GM23338 (cell line): ENCODE measurements at regions not wholly inside any gene's neighbourhood (a gene's known extent, or its start where the extent isn't known, plus 50 kb on each side); places are given as distances from the start of the nearest gene placed in this dataset.

Experiments used
- ATAC-seq: fragments of 200-7000 bp; cut with Tn5 transposase; 3 replicates; pipeline ENCODE4 v1.9.1; 2020
- DNase-seq: peaks from one replicate; pipeline ENCODE4 v3.0.0-alpha.2; 2015; ENCODE audit warnings: low spot score
- H2AFZ ChIP-seq: fragments of 200-600 bp; sonication (generic); 2 replicates; pipeline ENCODE4 v1.8.0; 2016; ENCODE audit warnings: antibody characterized with exemption, mild to moderate bottlenecking, moderate library complexity
- H3F3A ChIP-seq: fragments of 200-600 bp; sonication (generic); replicated peaks from 2 replicates; pipeline ENCODE4 v1.8.0; 2017; ENCODE audit warnings: antibody characterized with exemption, mixed run types, low read depth
- H3K27ac ChIP-seq: fragments of 200-600 bp; sonication (generic); 2 replicates; pipeline ENCODE4 v1.6.1; 2016; ENCODE audit warnings: low read depth
- H3K27me3 ChIP-seq: fragments of 200-600 bp; sonication (generic); 2 replicates; pipeline ENCODE4 v1.8.0; 2016; ENCODE audit warnings: mild to moderate bottlenecking, mixed run types, moderate library complexity; ENCODE audit not compliant: insufficient read depth
- H3K36me3 ChIP-seq: fragments of 200-600 bp; sonication (generic); 2 replicates; pipeline ENCODE4 v1.8.0; 2016; ENCODE audit warnings: mild to moderate bottlenecking; ENCODE audit not compliant: insufficient read depth
- H3K4me1 ChIP-seq: fragments of 200-600 bp; sonication (generic); 2 replicates; pipeline ENCODE4 v1.8.0; 2016; ENCODE audit warnings: mild to moderate bottlenecking, moderate library complexity; ENCODE audit not compliant: insufficient read depth
- H3K4me2 ChIP-seq: fragments of 200-600 bp; sonication (generic); 2 replicates; pipeline ENCODE4 v1.7.1; 2017; ENCODE audit warnings: mixed run types
- H3K4me3 ChIP-seq: fragments of 200-600 bp; sonication (generic); 2 replicates; pipeline ENCODE4 v1.6.1; 2016; ENCODE audit warnings: mixed run types
- H3K79me2 ChIP-seq: fragments of 200-600 bp; sonication (generic); replicated peaks from 2 replicates; pipeline ENCODE4 v1.8.0; 2017; ENCODE audit warnings: mild to moderate bottlenecking; ENCODE audit not compliant: insufficient read depth
- H3K9me2 ChIP-seq: fragments of 200-600 bp; sonication (generic); 2 replicates; pipeline ENCODE4 v1.8.0; 2017; ENCODE audit not compliant: insufficient read depth
- H4K20me1 ChIP-seq: fragments of 200-600 bp; sonication (generic); replicated peaks from 2 replicates; pipeline ENCODE4 v1.8.0; 2017; ENCODE audit warnings: mild to moderate bottlenecking; ENCODE audit not compliant: insufficient read depth
- H3K27ac Mint-ChIP-seq: 2 replicates; pipeline ENCODE4 v1.8.0; 2020; ENCODE audit warnings: inconsistent platforms, mild to moderate bottlenecking, moderate library complexity, mixed read lengths
- H3K27me3 Mint-ChIP-seq: 3 replicates; pipeline ENCODE4 v1.8.0; 2022; ENCODE audit warnings: low read depth, mild to moderate bottlenecking, moderate library complexity, mixed read lengths, inconsistent platforms; ENCODE audit not compliant: insufficient read depth, poor library complexity
- H3K36me3 Mint-ChIP-seq: 3 replicates; pipeline ENCODE4 v1.8.0; 2021; ENCODE audit warnings: low read depth, mild to moderate bottlenecking, inconsistent platforms, moderate library complexity, mixed read lengths
- H3K4me1 Mint-ChIP-seq: 3 replicates; pipeline ENCODE4 v1.8.0; 2020; ENCODE audit warnings: mild to moderate bottlenecking, inconsistent platforms, mixed read lengths
- H3K4me3 Mint-ChIP-seq: 3 replicates; pipeline ENCODE4 v1.8.0; 2021; ENCODE audit warnings: moderate library complexity, mild to moderate bottlenecking, inconsistent platforms, mixed read lengths
- H3K9me3 Mint-ChIP-seq: 3 replicates; pipeline ENCODE4 v1.8.0; 2020; ENCODE audit warnings: moderate library complexity, mild to moderate bottlenecking, inconsistent platforms, mixed read lengths
- CREB1 ChIP-seq: fragments of 250-450 bp; sonication (Bioruptor Pico); IDR thresholded peaks from 2 replicates; pipeline ENCODE4 v1.5.0; 2020; ENCODE audit warnings: low read depth, mild to moderate bottlenecking, moderate library complexity
- CTCF ChIP-seq, 2 experiments: fragments of 200-600 bp in 1 of 2; sonication (generic) in 1 of 2; conservative IDR thresholded peaks; 2 replicates each; pipeline versions ENCODE4 v1.5.1 to v1.6.1; 2016 to 2017; ENCODE audit warnings: antibody characterized with exemption in 2 of 2, low read depth in 2 of 2, mild to moderate bottlenecking in 2 of 2, moderate library complexity in 1 of 2
- ETS1 ChIP-seq: IDR thresholded peaks from 2 replicates; pipeline ENCODE4 v1.6.1; 2016; ENCODE audit warnings: antibody characterized with exemption
- EZH2 ChIP-seq: fragments of 200-600 bp; sonication (generic); IDR thresholded peaks from one replicate; pipeline ENCODE4 v1.8.0; 2017; ENCODE audit warnings: antibody characterized with exemption, mild to moderate bottlenecking, low read depth; ENCODE audit not compliant: unreplicated experiment
- EZH2phosphoT487 ChIP-seq: fragments of 200-600 bp; sonication (generic); IDR thresholded peaks from one replicate; pipeline ENCODE4 v1.8.1; 2018; ENCODE audit warnings: antibody characterized with exemption; ENCODE audit not compliant: unreplicated experiment
- JUNB ChIP-seq: IDR thresholded peaks from one replicate; pipeline ENCODE4 v1.6.1; 2016; ENCODE audit warnings: antibody characterized with exemption; ENCODE audit not compliant: unreplicated experiment
- NANOG ChIP-seq: IDR thresholded peaks from 2 replicates; pipeline ENCODE4 v1.6.1; 2016; ENCODE audit warnings: antibody characterized with exemption, borderline replicate concordance
- POLR2AphosphoS5 ChIP-seq: IDR thresholded peaks from 2 replicates; pipeline ENCODE4 v1.6.1; 2016; ENCODE audit warnings: antibody characterized with exemption, low read depth
- REST ChIP-seq: IDR thresholded peaks from one replicate; pipeline ENCODE4 v1.6.1; 2018; ENCODE audit warnings: antibody characterized with exemption; ENCODE audit not compliant: unreplicated experiment
- STAT1 ChIP-seq: IDR thresholded peaks from one replicate; pipeline ENCODE4 v1.6.1; 2016; ENCODE audit warnings: antibody characterized with exemption; ENCODE audit not compliant: unreplicated experiment
- ZNF114 ChIP-seq: fragments of 250-450 bp; sonication (Bioruptor Pico); IDR thresholded peaks from 2 replicates; pipeline ENCODE4 v1.5.0; 2020; ENCODE audit warnings: mild to moderate bottlenecking, moderate library complexity
- ZNF331 ChIP-seq: fragments of 250-450 bp; sonication (Bioruptor Pico); IDR thresholded peaks from 2 replicates; pipeline ENCODE4 v1.5.0; 2020; ENCODE audit warnings: low read depth, mild to moderate bottlenecking, moderate library complexity
- ZNF462 ChIP-seq: fragments of 250-450 bp; sonication (Bioruptor Pico); IDR thresholded peaks from 2 replicates; pipeline ENCODE4 v1.5.0; 2020; ENCODE audit warnings: mild to moderate bottlenecking, moderate library complexity

GRCh38 chr5:143742951-143743350 is 69.0 kb upstream of the HMHB1 start:
- Histone ChIP-seq H3K9me2 (no peaks in the 10 kb centered on the region), H3K79me2 (no peaks in the 10 kb centered on the region), H3K4me2 (no peak overlapping the region), H3F3A (no peaks in the 10 kb centered on the region), H3K27me3 (no peaks in the 10 kb centered on the region), H3K4me3 (no peak overlapping the region), H3K36me3 (no peaks in the 10 kb centered on the region), H3K4me1 (no peaks in the 10 kb centered on the region), H4K20me1 (no peaks in the 10 kb centered on the region), H2AFZ (no peak overlapping the region), H3K27ac (no peak overlapping the region)
- TF ChIP-seq EZH2, result no peak
- no peak for TF ChIP-seq JUNB
- no peak for TF ChIP-seq ZNF462 (CRISPR knock-in tag)
- no peak for TF ChIP-seq ZNF331
- no peak for TF ChIP-seq ETS1
- TF ChIP-seq CTCF (conservative IDR thresholded peaks at IDR 0.05; ENCODE audit: low read depth in 2 of 2), result no peak
- TF ChIP-seq CREB1 (CRISPR knock-in tag), result no peak
- TF ChIP-seq REST, result no peak
- no peak for TF ChIP-seq EZH2phosphoT487
- TF ChIP-seq POLR2AphosphoS5, result no peak
- TF ChIP-seq ZNF114, result no peak
- TF ChIP-seq STAT1, result no peak
- no peak for TF ChIP-seq NANOG
- no peak overlapping the region for H3K4me3 Mint-ChIP-seq
- H3K27ac Mint-ChIP-seq, result no peak overlapping the region
- no peaks in the 10 kb centered on the region for H3K4me1 Mint-ChIP-seq
- DNase-seq, result no peak
- no peak for ATAC-seq
- H3K9me3 Mint-ChIP-seq, result no peaks in the 10 kb centered on the region
- H3K27me3 Mint-ChIP-seq, result no peaks in the 10 kb centered on the region
- H3K36me3 Mint-ChIP-seq, result no peaks in the 10 kb centered on the region
